HG03159 (cell line): ENCODE measurements at regions not wholly inside any gene's neighbourhood (a gene's known extent, or its start where the extent isn't known, plus 50 kb on each side); places are given as distances from the start of the nearest gene placed in this dataset.

Experiments
- ATAC-seq: cut with Tn5 transposase; IDR thresholded peaks from one replicate; pipeline ENCODE4 v1.9.1; 2021; ENCODE audit warnings: mild to moderate bottlenecking, moderate library complexity; ENCODE audit not compliant: unreplicated experiment

GRCh38 chr4:179855469-179855868 lies 2387.7 kb upstream of the TENM3 start:
- ATAC-seq, result no peak

- no peak for ATAC-seq
Measured at GRCh38 chr4:179858221-179858620, 2385.0 kb upstream of the TENM3 start.

- ATAC-seq, result peak; percentile 99
Measured at GRCh38 chr4:179867300-179867878, 2375.8 kb upstream of the TENM3 start.

GRCh38 chr4:179871726-179872125 lies 2371.5 kb upstream of the TENM3 start:
- ATAC-seq, result no peak

GRCh38 chr4:179872755-179873154 lies 2370.4 kb upstream of the TENM3 start:
- ATAC-seq, result no peak

GRCh38 chr4:179880756-179881155 lies 2362.4 kb upstream of the TENM3 start:
- no peak for ATAC-seq

GRCh38 chr4:179894066-179894778 lies 2349.0 kb upstream of the TENM3 start:
- no peak for ATAC-seq

GRCh38 chr4:179919587-179919986 lies 2323.6 kb upstream of the TENM3 start:
- ATAC-seq, result no peak

- ATAC-seq, result no peak
Measured at GRCh38 chr4:179927473-179927872, 2315.7 kb upstream of the TENM3 start.

GRCh38 chr4:179941911-179942310 lies 2301.3 kb upstream of the TENM3 start:
- ATAC-seq, result no peak

- no peak for ATAC-seq
Measured at GRCh38 chr4:179976777-179977176, 2266.4 kb upstream of the TENM3 start.

GRCh38 chr4:179977378-179977777 lies 2265.8 kb upstream of the TENM3 start:
- no peak for ATAC-seq

- no peak for ATAC-seq
Measured at GRCh38 chr4:179981161-179981560, 2262.0 kb upstream of the TENM3 start.

- peak; percentile 100 for ATAC-seq
Measured at GRCh38 chr4:179989975-179990374, 2253.2 kb upstream of the TENM3 start.

GRCh38 chr4:180009316-180009715 lies 2233.9 kb upstream of the TENM3 start:
- ATAC-seq, result no peak

- ATAC-seq, result peak; percentile 73
Measured at GRCh38 chr4:180028682-180029081, 2214.5 kb upstream of the TENM3 start.

GRCh38 chr4:180031330-180031729 lies 2211.9 kb upstream of the TENM3 start:
- ATAC-seq, result no peak

- no peak for ATAC-seq
Measured at GRCh38 chr4:180041576-180041975, 2201.6 kb upstream of the TENM3 start.

- no peak for ATAC-seq
Measured at GRCh38 chr4:180052629-180053028, 2190.6 kb upstream of the TENM3 start.

GRCh38 chr4:180054291-180054690 lies 2188.9 kb upstream of the TENM3 start:
- no peak for ATAC-seq

GRCh38 chr4:180057299-180057721 lies 2185.9 kb upstream of the TENM3 start:
- no peak for ATAC-seq

- ATAC-seq, result peak; percentile 48
Measured at GRCh38 chr4:180057891-180058671, 2185.1 kb upstream of the TENM3 start.
